NK-92 treated with Interleukin-12 subunit alpha and Interleukin-12 subunit beta, amount 100 ng/mL, for 24 hours (cell line): ENCODE measurements at regions not wholly inside any gene's neighbourhood (a gene's known extent, or its start where the extent isn't known, plus 50 kb on each side); places are given as distances from the start of the nearest gene placed in this dataset.
A peak's percentile ranks its signal among the peaks of the same experiment; 100 is the strongest.
"Not testable (repeated sequence)": the region's sequence is repeated elsewhere in the genome, so short reads cannot be mapped to it uniquely, and the experiment has no call there.

Experiments used
- DNase-seq: peaks from one replicate; lab custom pipeline; 2025; lab: John Stamatoyannopoulos, UW

DNA sequence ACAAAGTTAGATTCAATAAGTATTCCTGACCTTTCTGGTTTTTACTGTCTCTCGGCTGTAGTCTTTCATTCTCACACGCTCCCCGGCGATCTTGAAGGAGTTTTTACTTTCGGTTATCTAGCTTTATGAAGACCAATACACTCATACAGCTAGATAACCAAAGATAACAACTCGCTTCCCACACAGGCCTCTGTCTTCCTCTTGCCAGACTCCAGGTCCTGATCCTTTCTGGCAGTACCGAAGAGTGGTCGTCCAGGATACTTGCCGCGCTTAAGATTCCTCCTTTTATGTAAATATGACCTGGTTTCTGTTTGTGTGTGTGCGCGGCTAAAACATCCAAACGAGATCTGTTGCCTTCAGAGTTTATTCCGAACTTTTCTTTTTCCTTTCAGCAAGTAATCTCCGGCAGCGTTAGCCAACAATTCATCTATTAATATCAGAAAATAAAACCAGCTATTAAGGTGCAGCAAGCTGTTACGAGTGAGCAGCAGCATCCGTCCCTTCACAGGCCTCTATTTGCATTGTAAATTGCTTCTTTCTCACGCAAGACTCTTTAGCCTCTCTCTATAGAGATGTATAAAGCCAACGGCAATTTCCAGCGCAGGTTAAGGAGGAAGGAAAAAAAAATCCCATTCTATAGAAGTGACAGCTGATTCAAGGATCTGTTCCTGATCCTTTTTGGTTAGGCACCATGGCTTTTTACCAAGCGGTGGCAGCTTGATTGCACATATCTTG, 216.1 kb downstream of the MEF2C start:
- DNase-seq: no peak

DNA sequence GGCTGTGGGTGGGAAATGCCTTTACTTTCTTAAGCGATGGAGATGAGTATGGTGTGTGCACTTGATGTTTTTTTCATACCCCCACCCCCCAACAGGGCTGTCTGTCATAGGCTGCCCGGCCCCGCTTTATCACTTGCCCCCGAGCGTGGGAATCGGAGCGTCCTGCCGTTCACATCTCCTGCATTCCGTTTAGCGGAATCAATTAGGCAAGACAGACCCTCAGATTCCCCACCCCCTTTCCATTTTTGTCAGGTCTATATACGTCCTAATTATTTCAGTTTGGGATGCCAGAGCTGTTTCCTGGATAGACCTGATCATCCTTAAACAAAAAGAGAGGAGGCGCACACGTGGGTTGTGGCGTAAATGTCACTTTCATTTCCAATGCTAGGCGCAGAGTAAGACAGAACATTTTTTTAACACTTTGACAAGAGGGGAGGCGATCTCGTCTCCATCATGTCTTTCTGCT, 217.2 kb downstream of the MEF2C start:
- no peak for DNase-seq

- DNase-seq: no peak
Observed at GRCh38 chr5:88664645-88665044, 218.3 kb downstream of the MEF2C start.

DNA sequence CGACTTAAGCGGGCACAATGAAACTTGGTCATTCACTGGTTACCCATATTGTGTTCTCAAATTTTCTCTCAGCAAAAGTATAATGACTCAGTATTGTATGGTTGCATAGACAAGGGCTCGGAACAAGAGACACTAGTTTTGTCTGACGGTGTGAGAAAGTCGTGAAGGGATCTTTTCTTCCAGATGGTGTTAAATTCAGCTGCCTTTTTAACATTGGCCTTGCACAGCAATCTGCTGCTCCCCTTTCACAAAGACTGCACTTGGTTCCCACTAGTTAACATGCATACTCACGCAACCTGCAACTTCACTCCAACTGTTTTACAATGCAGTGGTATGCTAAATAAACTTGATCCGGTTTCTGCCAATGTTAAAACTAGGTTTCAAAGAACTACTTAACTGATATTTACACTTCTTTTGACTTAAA, 219.2 kb downstream of the MEF2C start:
- DNase-seq: no peak

- DNase-seq: no peak
Observed at GRCh38 chr5:88662846-88663245, 220.1 kb downstream of the MEF2C start.

- no peak for DNase-seq
Observed at GRCh38 chr5:88661806-88662207, 221.2 kb downstream of the MEF2C start.

- DNase-seq: peak; percentile 74
Observed at GRCh38 chr5:88660947-88661805, 221.8 kb downstream of the MEF2C start.

DNA sequence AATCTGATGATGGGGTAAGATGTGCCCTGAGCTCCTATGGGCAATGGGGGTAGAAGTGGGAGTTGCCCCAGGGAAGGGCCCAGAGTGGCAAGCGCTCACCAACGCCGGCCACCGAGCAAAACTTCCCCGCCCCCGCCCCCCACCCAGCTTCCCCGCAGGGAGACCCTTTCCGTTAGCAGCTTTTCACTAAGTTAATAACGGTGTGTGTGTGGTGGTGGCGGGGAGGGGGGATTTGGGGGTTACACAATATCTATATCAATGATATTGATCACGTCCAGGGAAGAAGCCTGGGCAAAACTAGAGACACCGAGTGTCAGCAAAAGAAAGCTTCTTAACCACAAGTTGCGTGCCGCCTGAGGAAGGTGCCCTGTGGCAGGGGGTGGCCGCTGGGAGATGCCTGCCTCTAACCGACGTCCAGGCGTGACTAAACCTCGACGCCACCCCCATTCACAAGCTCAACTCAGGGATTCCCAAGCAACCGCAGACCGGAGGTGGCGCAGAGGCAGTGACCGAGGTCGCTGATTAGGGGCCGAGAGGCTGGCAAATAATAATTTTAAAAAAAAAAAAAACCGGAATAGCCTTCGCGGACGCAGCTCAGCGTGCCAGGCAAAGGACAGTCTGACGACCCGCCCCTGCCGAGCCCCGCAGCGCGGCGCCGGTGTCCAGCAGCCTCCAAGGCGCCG, 222.6 kb downstream of the MEF2C start:
- DNase-seq: peak; percentile 65

GRCh38 chr5:88659529-88660263, 223.3 kb downstream of the MEF2C start:
- DNase-seq: no peak

DNA sequence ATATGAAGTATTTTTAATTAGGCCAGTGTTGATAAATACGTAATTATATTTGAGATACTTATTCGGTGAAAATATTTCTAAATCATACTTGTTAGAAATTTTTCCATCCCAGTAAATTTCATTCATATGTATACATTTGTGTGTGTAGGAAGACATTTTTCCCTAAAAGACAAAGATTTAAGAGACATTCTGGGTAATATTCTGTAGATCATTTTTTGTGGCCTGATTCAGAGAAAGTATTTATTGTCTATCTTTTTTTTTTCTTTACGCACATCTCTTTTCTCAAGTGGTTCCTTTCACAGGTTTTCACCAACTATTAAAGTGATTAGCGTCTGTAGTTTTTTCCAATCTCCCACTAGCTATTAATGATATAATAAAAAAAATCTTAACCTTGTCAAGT, 224.1 kb downstream of the MEF2C start:
- DNase-seq: no peak

- no peak for DNase-seq
Observed at GRCh38 chr5:88657906-88658775, 224.8 kb downstream of the MEF2C start.

DNA sequence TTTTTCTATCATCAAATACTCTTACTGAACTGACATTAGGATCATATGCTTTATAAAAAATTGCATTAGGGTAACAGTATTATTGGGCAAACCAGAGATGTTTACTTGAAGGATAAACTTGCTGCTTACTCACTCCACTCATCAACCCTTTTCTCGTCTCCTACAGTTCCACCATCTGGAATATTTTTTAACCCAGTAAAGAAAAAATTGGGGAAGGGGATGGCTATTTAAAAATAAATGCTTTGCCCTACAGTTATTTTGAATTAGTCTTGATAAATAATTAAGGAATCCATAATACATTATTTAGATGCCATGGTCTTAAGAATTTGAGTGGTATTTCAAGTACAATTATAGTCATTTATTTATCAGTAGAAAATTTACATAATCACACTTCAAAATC, 225.8 kb downstream of the MEF2C start:
- no peak for DNase-seq

GRCh38 chr5:88656221-88656950, 226.6 kb downstream of the MEF2C start:
- DNase-seq: no peak

GRCh38 chr5:88653471-88653870, 229.5 kb downstream of the MEF2C start:
- no peak for DNase-seq

DNA sequence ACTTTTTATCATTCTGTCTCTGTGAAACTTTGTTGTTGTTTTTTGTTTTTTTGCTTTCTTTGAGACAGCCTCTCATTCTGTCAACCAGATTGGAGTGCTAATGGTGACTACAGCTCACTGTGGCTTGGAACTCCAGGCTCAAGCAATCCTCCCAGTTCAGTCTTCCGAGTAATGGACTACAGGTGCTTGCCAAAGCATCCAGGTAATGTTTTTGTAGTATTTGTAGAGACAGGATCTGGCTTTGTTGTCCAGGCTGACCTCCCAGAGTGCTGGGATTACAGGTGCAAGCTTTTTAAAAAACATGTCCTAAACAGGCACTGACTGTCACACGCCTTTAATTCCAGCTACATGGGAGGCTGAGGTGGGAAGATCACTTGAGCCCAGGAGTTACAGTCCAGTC, 235.1 kb downstream of the MEF2C start:
- no peak for DNase-seq

- no peak for DNase-seq
Observed at GRCh38 chr5:88646866-88647265, 236.1 kb downstream of the MEF2C start.

DNA sequence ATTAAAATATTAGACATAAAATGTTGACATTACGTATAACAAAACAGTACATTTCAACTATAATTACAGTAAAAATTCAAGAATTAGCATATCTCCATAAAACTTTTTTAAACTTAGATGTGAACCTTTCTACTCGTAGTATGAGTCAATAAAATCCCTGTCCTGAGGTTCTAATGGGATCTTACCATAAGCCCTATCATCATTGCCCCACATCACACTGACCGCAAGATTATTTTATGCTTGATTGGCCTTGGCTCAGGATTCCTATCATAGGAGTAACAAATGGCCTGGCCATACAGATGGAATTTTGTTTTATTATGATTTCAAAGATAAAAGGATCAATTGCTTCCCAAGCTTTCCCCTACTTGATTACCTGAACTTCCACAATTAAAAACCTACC, 238.3 kb downstream of the MEF2C start:
- DNase-seq: no peak

DNA sequence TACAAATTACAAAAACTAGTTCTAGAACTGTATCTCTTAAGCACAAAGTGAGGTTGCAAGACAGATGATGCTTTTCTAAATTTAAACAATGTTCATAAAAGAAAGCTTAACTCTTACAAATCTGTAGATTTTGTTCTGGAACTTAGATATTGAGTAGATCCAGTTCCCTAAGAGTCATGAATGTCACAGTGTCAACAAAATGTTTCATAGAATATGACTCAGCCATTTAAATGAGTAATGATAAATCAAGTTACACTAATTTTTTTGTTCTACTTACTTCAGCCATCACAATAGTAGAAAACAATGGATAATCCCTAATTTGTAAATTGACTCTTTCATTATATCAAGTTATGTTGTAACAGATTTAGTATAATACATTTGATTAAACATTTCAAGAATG, 239.7 kb downstream of the MEF2C start:
- DNase-seq: no peak

GRCh38 chr5:88634014-88634413, 249.0 kb downstream of the MEF2C start:
- no peak for DNase-seq

DNA sequence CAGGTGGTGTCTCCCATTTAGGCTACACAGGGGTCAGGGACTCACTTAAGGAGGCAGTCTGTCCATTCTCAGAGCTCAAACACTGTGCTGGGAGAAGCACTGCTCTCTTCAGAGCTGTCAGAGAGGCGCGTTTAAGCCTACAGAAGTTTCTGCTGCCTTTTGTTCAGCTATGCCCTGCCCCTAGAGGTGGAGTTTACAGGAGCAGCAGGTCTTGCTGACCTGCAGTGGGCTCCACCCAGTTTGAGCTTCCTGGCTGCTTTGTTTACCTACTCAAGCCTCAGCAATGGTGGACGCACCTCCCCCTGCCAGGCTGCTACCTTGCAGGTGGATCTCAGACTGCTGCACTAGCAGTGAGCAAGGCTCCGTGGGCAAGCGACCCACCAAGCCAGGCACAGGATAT, 260.1 kb downstream of the MEF2C start:
- DNase-seq: not testable (repeated sequence)
